ENCODE measurements at regions not wholly inside any gene's neighbourhood (a gene's known extent, or its start where the extent isn't known, plus 50 kb on each side); places are given as distances from the start of the nearest gene placed in this dataset.

- no peak for DNase-seq (ENCODE audit: low spot score)
These were observed 133.3 kb downstream of the KLF12 start for GRCh38 chr13:74000876-74001275.

GRCh38 chr13:73998631-73999030 is 135.6 kb downstream of the KLF12 start:
- no peak for DNase-seq (ENCODE audit: low spot score)

DNA sequence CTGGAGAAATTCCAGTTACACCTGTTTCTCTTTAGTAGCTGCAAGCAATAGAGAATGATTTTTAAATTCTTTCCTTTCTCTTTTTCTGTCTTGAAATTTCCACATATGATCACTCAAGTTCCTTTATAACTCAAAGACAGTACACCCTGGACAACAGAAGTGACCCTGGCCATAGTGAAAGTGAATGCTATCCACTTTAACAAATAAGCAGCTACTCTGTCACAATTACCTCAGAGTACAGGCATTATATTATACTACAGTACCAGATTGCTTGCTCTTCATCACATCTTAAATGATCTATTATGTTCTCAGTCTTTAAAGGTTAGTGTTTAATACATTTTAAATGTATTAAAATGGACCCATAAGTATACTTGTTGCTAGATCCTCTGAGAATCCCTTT is 136.2 kb downstream of the KLF12 start:
- DNase-seq (ENCODE audit: low spot score) = no peak

- no peak for DNase-seq (ENCODE audit: low spot score)
These were observed 137.6 kb downstream of the KLF12 start for GRCh38 chr13:73996569-73996968.

- DNase-seq (ENCODE audit: low spot score) = no peak
These were observed 138.5 kb downstream of the KLF12 start for GRCh38 chr13:73995736-73996135.

- no peak for DNase-seq (ENCODE audit: low spot score)
These were observed 140.5 kb downstream of the KLF12 start for GRCh38 chr13:73993661-73994060.

DNA sequence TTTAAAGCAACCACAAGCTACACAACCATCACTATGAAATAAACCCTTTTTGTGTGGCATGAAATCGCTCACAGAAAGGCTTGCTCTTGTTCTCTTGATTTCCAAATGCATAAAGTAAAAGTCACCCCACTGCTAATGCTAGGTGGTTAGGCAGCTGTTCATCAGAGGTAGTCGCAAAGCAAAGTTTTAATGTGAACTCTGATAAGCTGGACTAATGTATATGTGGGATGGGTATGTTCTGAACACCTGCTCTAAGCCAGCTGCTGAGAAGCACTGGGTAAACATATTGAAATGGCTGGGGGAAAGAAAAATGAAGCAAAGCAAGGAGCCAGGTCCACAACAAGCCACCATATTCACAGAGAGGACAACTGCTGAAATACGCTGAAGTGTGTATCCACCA is 142.3 kb downstream of the KLF12 start:
- no peak for DNase-seq (ENCODE audit: low spot score)

DNA sequence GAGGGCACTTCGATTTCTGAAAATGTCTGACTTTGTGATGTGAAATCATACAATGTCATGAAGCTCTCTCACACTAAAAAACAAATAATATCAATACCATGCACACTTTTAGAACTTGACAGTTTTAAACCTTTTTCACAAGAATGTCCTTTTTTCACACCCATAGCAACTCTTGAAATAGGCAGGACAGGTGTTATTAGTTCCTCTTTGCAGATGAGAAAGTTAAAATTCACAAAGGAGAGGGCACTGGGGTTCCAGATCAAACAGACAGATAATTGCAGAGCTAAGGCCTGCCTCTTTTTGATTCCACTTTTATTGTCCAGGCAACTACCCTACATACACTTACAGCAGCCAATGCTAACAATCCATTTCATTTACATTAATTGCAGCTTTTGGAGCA is 142.8 kb downstream of the KLF12 start:
- no peak for DNase-seq (ENCODE audit: low spot score)

DNA sequence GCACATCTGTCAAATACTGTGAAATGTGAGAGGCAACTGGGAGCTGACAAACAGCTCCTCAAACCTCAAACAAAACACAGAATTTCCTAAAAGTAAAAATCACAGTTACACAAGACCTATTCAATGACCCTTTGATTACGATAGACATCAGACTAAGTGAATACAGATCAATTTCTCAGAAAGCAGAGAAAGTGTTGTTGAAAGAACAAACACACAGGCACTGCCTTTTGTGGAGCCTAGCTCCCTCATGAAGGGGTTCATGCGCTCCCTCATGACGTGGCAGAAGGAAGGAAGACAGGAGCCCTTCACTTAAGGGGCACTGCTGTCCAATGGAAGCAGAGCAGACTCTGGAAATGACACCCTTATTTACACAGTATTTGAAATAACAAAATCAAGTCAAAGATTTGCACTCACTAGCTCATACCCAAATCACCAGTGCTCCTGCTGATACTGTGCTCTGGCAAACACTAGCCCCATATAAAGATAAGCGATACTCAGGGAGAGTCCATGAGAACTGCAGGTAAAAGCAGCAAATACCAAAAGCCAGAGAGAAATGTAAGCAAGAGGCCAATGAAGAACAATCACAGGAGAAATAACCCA is 144.9 kb downstream of the KLF12 start:
- DNase-seq (ENCODE audit: low spot score) = no peak

DNA sequence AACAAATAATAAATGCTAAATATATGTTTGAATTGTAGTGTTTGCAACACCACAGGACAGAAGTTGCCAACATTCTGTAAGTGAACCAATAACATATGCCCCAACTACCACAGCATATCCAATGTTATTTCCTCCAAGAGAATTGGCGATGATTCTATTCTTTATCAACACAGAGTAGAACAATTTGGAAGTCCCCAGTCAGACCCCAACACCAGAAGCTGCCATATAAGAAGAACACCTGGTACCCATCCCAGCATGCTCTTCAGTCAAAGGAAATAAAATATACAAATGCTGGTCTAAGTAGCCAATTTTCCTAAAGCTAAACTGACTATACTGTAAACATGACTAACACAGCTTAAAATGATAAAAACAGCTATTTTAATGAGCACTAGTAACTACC is 145.7 kb downstream of the KLF12 start:
- no peak for DNase-seq (ENCODE audit: low spot score)

DNA sequence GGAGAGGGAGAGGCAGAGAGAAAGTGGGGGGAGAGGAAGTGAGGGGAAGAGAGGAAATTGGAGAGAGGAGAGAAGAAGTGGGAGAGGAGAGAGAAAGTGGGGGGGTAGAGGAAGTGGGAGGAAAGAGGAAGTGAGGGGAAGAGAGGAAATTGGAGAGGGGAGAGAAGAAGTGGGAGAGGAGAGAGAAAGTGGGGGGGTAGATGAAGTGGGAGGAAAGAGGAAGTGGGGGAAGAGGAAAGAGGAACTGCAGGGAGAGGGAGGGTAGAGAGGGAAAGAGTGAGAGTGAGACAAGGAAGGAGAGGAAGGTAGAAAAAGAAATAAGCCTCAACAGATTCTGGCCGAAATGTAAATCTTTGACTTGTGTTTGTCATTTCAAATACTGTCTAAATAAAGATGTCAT is 146.6 kb downstream of the KLF12 start:
- DNase-seq (ENCODE audit: low spot score) = no peak

DNA sequence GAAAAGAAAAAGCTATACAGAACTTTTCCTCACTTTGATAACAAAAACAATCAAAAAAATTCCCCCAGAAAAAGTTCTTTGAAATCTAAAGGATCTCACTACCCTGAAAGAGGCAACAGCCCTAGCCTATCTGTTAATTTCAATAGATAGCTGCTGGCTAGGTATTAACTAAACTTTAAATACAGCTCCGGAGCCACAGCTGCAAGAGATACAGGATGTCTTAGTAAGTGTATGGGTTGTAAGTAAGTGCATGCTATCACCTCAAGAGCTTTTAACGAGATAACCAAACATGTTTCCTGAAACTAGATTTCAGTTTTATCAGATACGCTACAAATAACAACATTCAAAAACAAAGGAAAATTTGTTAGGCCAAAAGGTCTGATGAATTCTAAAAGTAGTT is 148.4 kb downstream of the KLF12 start:
- DNase-seq (ENCODE audit: low spot score) = no peak

GRCh38 chr13:73984949-73985691 is 149.1 kb downstream of the KLF12 start:
- no peak for DNase-seq (ENCODE audit: low spot score)

- no peak for DNase-seq (ENCODE audit: low spot score)
These were observed 150.0 kb downstream of the KLF12 start for GRCh38 chr13:73984201-73984600.

- no peak for DNase-seq (ENCODE audit: low spot score)
These were observed 151.1 kb downstream of the KLF12 start for GRCh38 chr13:73983109-73983508.

- no peak for DNase-seq (ENCODE audit: low spot score)
These were observed 152.6 kb downstream of the KLF12 start for GRCh38 chr13:73981595-73981994.

- DNase-seq (ENCODE audit: low spot score) = no peak
These were observed 158.4 kb downstream of the KLF12 start for GRCh38 chr13:73975767-73976166.

DNA sequence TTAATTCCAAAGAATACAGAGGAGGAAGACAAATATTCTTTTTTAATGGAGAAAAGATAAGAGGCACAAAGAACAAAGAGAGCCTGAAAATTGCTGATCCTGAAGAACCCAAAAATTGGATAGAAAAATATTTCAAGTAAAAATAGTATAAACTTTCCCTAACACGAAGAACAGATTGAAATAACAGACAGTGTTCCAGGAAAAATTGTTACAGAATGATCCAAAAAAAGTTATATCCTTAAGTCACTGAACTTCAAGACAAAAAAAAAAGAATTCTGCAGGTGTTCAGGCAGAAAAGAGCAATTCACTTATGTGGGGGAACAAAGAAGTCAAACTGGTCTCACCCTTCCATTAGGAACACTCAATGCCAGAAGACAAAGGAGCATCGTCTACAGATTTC is 160.2 kb downstream of the KLF12 start:
- DNase-seq (ENCODE audit: low spot score) = no peak

- DNase-seq (ENCODE audit: low spot score) = no peak
These were observed 161.0 kb downstream of the KLF12 start for GRCh38 chr13:73973156-73973555.

GRCh38 chr13:73972545-73972944 is 161.7 kb downstream of the KLF12 start:
- DNase-seq (ENCODE audit: low spot score) = no peak

DNA sequence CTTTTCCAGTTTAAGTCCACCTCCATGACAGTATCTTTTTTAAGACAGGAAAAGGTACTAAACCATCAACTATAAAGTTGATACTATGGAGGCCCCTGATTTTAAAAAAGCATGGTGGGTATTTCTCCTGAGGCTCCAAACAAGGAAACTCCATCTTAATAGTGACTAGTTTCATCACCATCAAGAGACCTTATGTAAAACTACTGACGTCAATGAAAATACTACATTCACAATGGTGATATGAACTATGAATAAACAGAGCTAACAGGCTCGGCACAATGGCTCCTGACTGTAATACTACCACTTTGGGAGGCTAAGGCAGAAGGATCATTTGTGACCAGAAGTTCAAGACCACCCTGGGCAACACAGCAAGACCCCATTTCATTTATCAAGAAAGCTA is 162.7 kb downstream of the KLF12 start:
- no peak for DNase-seq (ENCODE audit: low spot score)

- DNase-seq (ENCODE audit: low spot score) = no peak
These were observed 163.7 kb downstream of the KLF12 start for GRCh38 chr13:73970421-73971055.

- no peak for DNase-seq (ENCODE audit: low spot score)
These were observed 166.6 kb downstream of the KLF12 start for GRCh38 chr13:73967397-73968165.

Measured in SW480 (cell line).